Activated CD4-positive, alpha-beta T cell treated with anti-CD3 and anti-CD28 coated beads for 1 hour (primary cell): ENCODE measurements at regions not wholly inside any gene's neighbourhood (a gene's known extent, or its start where the extent isn't known, plus 50 kb on each side); places are given as distances from the start of the nearest gene placed in this dataset.

Source experiments
- DNase-seq: peaks from one replicate; pipeline ENCODE4 v3.0.0-alpha.2; 2020

GRCh38 chr2:41737888-41738287, 309.9 kb upstream of the PKDCC start:
- no peak for DNase-seq

- DNase-seq: no peak
Measured at GRCh38 chr2:41741951-41742595, 305.7 kb upstream of the PKDCC start.

- no peak for DNase-seq
Measured at GRCh38 chr2:41743324-41743723, 304.5 kb upstream of the PKDCC start.

- no peak for DNase-seq
Measured at GRCh38 chr2:41750829-41751228, 297.0 kb upstream of the PKDCC start.

GRCh38 chr2:41759880-41760279, 287.9 kb upstream of the PKDCC start:
- DNase-seq: no peak

- no peak for DNase-seq
Measured at GRCh38 chr2:41763141-41763540, 284.7 kb upstream of the PKDCC start.

- DNase-seq: no peak
Measured at GRCh38 chr2:41764131-41764530, 283.7 kb upstream of the PKDCC start.

GRCh38 chr2:41764919-41765318, 282.9 kb upstream of the PKDCC start:
- no peak for DNase-seq

- no peak for DNase-seq
Measured at GRCh38 chr2:41768310-41768709, 279.5 kb upstream of the PKDCC start.

GRCh38 chr2:41771710-41772109, 276.1 kb upstream of the PKDCC start:
- DNase-seq: no peak

GRCh38 chr2:41772697-41773096, 275.1 kb upstream of the PKDCC start:
- no peak for DNase-seq

- no peak for DNase-seq
Measured at GRCh38 chr2:41774011-41774605, 273.7 kb upstream of the PKDCC start.

- no peak for DNase-seq
Measured at GRCh38 chr2:41775366-41776025, 272.3 kb upstream of the PKDCC start.

GRCh38 chr2:41779888-41780287, 267.9 kb upstream of the PKDCC start:
- DNase-seq: no peak

- DNase-seq: no peak
Measured at GRCh38 chr2:41782306-41783158, 265.3 kb upstream of the PKDCC start.

- no peak for DNase-seq
Measured at GRCh38 chr2:41784496-41784895, 263.3 kb upstream of the PKDCC start.

- DNase-seq: no peak
Measured at GRCh38 chr2:41785251-41786022, 262.4 kb upstream of the PKDCC start.

- DNase-seq: no peak
Measured at GRCh38 chr2:41791523-41791922, 256.3 kb upstream of the PKDCC start.

GRCh38 chr2:41803361-41803760, 244.5 kb upstream of the PKDCC start:
- DNase-seq: no peak

- no peak for DNase-seq
Measured at GRCh38 chr2:41806286-41806685, 241.5 kb upstream of the PKDCC start.

- no peak for DNase-seq
Measured at GRCh38 chr2:41821167-41821566, 226.7 kb upstream of the PKDCC start.

GRCh38 chr2:41826921-41827320, 220.9 kb upstream of the PKDCC start:
- no peak for DNase-seq
